AG04450 (cell line): ENCODE measurements at regions not wholly inside any gene's neighbourhood (a gene's known extent, or its start where the extent isn't known, plus 50 kb on each side); places are given as distances from the start of the nearest gene placed in this dataset.
"Not testable (repeated sequence)": the region's sequence is repeated elsewhere in the genome, so short reads cannot be mapped to it uniquely, and the experiment has no call there.

Experiments used
- CTCF ChIA-PET: fragments of 300-600, 350-600 bp; formaldehyde crosslinking; extraction: SDS; loops from one replicate; lab custom pipeline; 2022; ENCODE audit warnings: antibody characterized with exemption, inconsistent platforms; lab: Charles Lee
- POLR2A ChIA-PET: fragments of 350-600 bp; formaldehyde crosslinking; extraction: SDS; loops from one replicate; lab custom pipeline; 2021; ENCODE audit warnings: antibody characterized with exemption, inconsistent platforms; lab: Yijun Ruan, JAX
- DNase-seq: peaks from one replicate; pipeline ENCODE4 v3.0.0-alpha.2; 2011; ENCODE audit warnings: low read depth, low spot score
- H3K27ac ChIP-seq: one replicate; pipeline ENCODE4 v1.5.1; 2012; ENCODE audit warnings: low read depth, low read length, control low read depth
- H3K27me3 ChIP-seq: one replicate; pipeline ENCODE4 v1.6.0; 2012; ENCODE audit warnings: low read length; ENCODE audit not compliant: control insufficient read depth, insufficient read depth
- H3K4me3 ChIP-seq: 2 replicates; pipeline ENCODE4 v1.5.1; 2011; ENCODE audit warnings: mild to moderate bottlenecking, low read depth, low read length, control low read depth
- H3K9me3 ChIP-seq: 2 replicates; pipeline ENCODE4 v1.5.1; 2012; ENCODE audit warnings: low read length; ENCODE audit not compliant: control insufficient read depth, insufficient read depth
- TF ChIP-seq, protein P1 (sequence below): IDR thresholded peaks from 2 replicates; pipeline ENCODE4 v1.5.1; 2011; ENCODE audit warnings: low read depth, low read length, control low read depth, inconsistent platforms

DNA sequence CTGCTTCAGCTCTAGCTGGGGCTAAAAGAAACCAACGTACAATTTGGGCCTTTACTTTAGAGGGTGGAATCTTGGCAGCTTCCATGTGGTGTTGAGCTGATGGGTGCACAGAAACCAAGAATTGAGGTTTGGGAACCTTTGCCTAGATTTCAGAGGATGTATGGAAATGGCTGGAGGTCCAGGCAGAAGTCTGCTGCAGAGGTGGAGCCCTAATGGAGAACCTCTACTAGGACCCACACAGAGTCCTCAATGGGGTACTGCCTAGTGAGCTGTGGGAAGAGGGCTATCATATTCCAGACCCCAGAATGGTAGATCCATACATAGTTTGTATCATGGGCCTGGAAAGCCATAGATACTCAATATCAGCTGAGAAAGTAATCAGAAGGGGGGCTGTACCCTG is 500.4 kb upstream of the ATP2B1 start:
- H3K27ac ChIP-seq, result no peak overlapping the region
- no peak for DNase-seq
- H3K27me3 ChIP-seq, result no peaks in the 10 kb centered on the region
- peaks cover 6% of the 10 kb centered on the region; the same call in 1 of the 2 replicates for H3K9me3 ChIP-seq
- TF ChIP-seq, protein P1, sequence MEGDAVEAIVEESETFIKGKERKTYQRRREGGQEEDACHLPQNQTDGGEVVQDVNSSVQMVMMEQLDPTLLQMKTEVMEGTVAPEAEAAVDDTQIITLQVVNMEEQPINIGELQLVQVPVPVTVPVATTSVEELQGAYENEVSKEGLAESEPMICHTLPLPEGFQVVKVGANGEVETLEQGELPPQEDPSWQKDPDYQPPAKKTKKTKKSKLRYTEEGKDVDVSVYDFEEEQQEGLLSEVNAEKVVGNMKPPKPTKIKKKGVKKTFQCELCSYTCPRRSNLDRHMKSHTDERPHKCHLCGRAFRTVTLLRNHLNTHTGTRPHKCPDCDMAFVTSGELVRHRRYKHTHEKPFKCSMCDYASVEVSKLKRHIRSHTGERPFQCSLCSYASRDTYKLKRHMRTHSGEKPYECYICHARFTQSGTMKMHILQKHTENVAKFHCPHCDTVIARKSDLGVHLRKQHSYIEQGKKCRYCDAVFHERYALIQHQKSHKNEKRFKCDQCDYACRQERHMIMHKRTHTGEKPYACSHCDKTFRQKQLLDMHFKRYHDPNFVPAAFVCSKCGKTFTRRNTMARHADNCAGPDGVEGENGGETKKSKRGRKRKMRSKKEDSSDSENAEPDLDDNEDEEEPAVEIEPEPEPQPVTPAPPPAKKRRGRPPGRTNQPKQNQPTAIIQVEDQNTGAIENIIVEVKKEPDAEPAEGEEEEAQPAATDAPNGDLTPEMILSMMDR, result no peak
- ChIA-PET CTCF (no interaction called here), POLR2A (no interaction called here)
- H3K4me3 ChIP-seq, result no peak overlapping the region

DNA sequence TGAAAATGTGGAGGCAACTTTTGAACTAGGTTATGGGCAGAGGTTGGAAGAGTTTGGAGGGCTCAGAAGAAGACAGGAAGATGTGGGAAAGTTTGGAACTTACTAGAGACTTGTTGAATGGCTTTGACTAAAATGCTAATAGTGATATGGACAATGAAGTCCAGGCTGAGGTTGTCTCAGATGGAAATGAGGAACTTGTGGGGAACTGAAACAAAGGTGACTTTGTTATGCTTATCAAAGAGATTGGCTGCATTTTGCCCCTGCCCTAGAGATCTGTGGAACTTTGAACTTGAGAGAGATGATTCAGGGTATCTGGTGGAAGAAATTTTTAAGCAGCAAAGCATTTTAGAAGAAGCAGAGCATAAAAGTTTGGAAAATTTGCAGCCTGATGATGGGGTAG is 499.7 kb upstream of the ATP2B1 start:
- POLR2A ChIA-PET, H3K27ac ChIP-seq, DNase-seq, CTCF ChIA-PET, H3K9me3 ChIP-seq, H3K27me3 ChIP-seq, H3K4me3 ChIP-seq: not testable (repeated sequence)

DNA sequence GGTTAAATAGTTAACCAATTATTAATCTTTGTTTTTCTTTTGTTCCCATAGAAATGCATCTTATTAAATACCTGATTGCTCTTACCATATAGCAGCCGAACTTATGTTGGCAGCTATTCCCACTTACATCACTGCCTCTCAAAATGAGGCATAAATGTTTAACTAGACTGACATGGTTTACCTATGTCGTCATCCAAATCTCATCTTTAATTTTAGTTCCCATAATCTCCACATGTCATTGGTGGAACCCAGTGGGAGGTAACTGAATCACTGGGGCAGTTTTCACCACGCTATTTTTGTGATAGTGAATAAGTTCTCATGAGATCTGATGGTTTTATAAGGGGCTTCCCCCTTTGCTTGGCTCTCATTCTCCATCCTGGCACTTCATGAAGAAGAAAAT is 499.2 kb upstream of the ATP2B1 start:
- ChIA-PET CTCF (no interaction called here), POLR2A (no interaction called here)
- Histone ChIP-seq H3K27ac (no peak overlapping the region), H3K4me3 (no peak overlapping the region), H3K27me3 (no peaks in the 10 kb centered on the region), H3K9me3 (peaks cover 6% of the 10 kb centered on the region; the same call in 1 of the 2 replicates)
- TF ChIP-seq, protein P1, result no peak
- DNase-seq, result no peak

DNA sequence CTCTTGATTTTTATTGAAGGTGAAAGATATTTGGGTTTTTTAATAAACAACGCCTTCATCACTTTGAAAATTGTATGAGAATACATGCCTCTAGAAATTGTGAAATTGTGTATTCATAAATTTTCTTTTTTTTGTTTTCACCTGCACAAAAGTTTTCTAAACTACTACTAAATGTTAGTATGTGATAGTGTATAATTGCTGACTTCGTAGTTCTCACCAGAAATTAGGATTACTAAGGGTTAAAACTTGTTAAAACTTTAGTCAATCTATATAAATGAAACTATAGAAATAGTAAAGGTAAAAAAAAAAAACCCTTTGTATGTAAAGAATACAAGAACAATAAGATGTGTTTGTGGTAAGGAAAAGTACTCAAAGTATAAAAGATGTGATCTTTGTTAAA is 496.5 kb upstream of the ATP2B1 start:
- TF ChIP-seq, protein P1, result no peak
- POLR2A ChIA-PET, result no interaction called here

DNA sequence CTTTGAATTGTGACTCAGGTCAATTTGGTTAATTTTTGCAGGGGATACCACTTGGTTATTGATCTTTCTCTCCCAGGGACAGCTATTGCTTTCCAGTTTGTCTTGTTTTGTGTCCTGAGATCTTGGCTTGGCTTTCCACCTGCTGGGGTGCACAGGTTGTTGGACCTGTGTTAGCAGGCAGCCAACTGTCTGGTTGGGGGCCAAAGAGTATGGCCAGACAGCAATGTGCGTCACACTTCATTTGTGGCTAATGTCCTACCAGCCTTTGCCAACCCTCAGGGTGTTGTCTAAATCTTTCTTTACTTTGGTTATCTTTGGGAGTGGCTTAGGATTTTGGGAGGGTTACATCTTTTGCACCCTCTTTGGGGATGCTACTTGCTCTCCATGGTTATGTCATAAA is 494.9 kb upstream of the ATP2B1 start:
- CTCF ChIA-PET, result no interaction called here
- Histone ChIP-seq H3K4me3 (no peak overlapping the region), H3K27me3 (no peaks in the 10 kb centered on the region), H3K27ac (no peak overlapping the region), H3K9me3 (no peaks in the 10 kb centered on the region)
- POLR2A ChIA-PET, result no interaction called here
- TF ChIP-seq, protein P1, result no peak
- no peak for DNase-seq

More for the DNA sequence above, 496.5 kb upstream of the ATP2B1 start:
- no peak for DNase-seq
- H3K27me3 ChIP-seq, result no peaks in the 10 kb centered on the region
- CTCF ChIA-PET, result no interaction called here
- peaks cover 6% of the 10 kb centered on the region; the same call in 1 of the 2 replicates for H3K9me3 ChIP-seq
- H3K27ac ChIP-seq, result no peak overlapping the region
- no peak overlapping the region for H3K4me3 ChIP-seq

DNA sequence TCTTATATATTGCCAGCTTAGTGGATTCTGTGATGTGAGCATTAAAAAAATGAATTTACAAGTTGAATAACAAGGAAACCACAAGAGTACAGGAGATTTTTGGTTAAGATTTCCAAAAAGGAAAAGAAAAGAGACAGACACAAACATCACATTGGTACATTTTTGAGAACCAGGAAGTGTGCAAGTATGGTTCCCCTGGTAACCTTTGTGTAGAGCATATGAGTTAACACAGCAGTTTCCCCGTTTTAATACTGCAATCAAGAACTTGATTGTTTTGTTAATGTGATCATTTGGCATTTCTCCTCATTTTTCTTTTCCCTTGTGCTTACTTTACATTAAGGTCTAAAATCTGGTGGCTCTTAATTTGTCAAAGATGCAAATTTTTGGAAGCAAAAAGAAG is 490.4 kb upstream of the ATP2B1 start:
- TF ChIP-seq, protein P1, result no peak
- H3K27me3 ChIP-seq, result no peaks in the 10 kb centered on the region
- CTCF ChIA-PET, result interaction anchor here (0.6 kb wide), 1 partner anchor 985 kb away, joined by 5 read pairs; no protein-coding TSS in a partner anchor
- DNase-seq, result no peak
- H3K27ac ChIP-seq, result no peak overlapping the region
- H3K4me3 ChIP-seq, result no peak overlapping the region
- POLR2A ChIA-PET, result no interaction called here
- H3K9me3 ChIP-seq, result no peaks in the 10 kb centered on the region
